Heart left ventricle (tissue), 16 donors: ENCODE measurements at regions not wholly inside any gene's neighbourhood (a gene's known extent, or its start where the extent isn't known, plus 50 kb on each side); places are given as distances from the start of the nearest gene placed in this dataset.
"Not testable (repeated sequence)": the region's sequence is repeated elsewhere in the genome, so short reads cannot be mapped to it uniquely, and the experiment has no call there.

Experiments
- ATAC-seq, 4 donors: fragments of 200-7000 bp; cut with Tn5 transposase; one replicate each; pipeline ENCODE4 v1.9.1; 2020 to 2022; ENCODE audit warnings: moderate library complexity in 4 of 4, mild to moderate bottlenecking in 3 of 4, moderate number of reproducible peaks in 1 of 4
- DNase-seq, 5 donors: peaks; one replicate each; pipeline ENCODE4 v3.0.0-alpha.2; 2020
- H3K27ac ChIP-seq, 12 donors: fragments of 200-600 bp; sonication (generic) in 4 of 12; one replicate each; pipeline versions ENCODE4 v1.5.0 to v1.8.0; 2016 to 2022; ENCODE audit warnings: mild to moderate bottlenecking in 2 of 12
- H3K27me3 ChIP-seq, 9 donors: fragments of 200-600 bp; sonication (generic) in 2 of 9; one replicate each; pipeline versions ENCODE4 v1.5.1 to v1.8.0; 2016 to 2022; ENCODE audit warnings: mild to moderate bottlenecking in 3 of 9
- H3K36me3 ChIP-seq, 9 donors: fragments of 200-600 bp; sonication (generic) in 2 of 9; one replicate each; pipeline versions ENCODE4 v1.5.0 to v1.8.0; 2018 to 2022; ENCODE audit warnings: mild to moderate bottlenecking in 2 of 9
- H3K4me1 ChIP-seq, 12 donors: fragments of 200-600 bp; sonication (generic) in 4 of 12; one replicate each; pipeline versions ENCODE4 v1.5.0 to v1.8.0; 2016 to 2022; ENCODE audit warnings: mild to moderate bottlenecking in 3 of 12
- H3K4me3 ChIP-seq, 12 donors: fragments of 200-600 bp; sonication (generic) in 4 of 12; one replicate each; pipeline versions ENCODE4 v1.5.0 to v1.8.0; 2017 to 2022; ENCODE audit warnings: mild to moderate bottlenecking in 9 of 12, moderate library complexity in 4 of 12
- H3K9me3 ChIP-seq, 12 donors: fragments of 200-600 bp; sonication (generic) in 4 of 12; one replicate each; pipeline versions ENCODE4 v1.5.0 to v1.8.0; 2016 to 2022; ENCODE audit warnings: mild to moderate bottlenecking in 1 of 12
- POLR2A ChIP-seq, 2 donors: fragments of 450-650 bp; IDR thresholded peaks; one replicate each; pipeline ENCODE4 v1.6.1; 2017; ENCODE audit warnings: antibody characterized with exemption in 2 of 2, mild to moderate bottlenecking in 2 of 2, moderate library complexity in 2 of 2
- WGBS, 4 donors: extraction: QIAGEN DNeasy Blood & Tissue Kit in 2 of 4; methylation state at CpG; one replicate each; pipeline versions ENCODE4 v1.1.5 to v1.1.7; 2013 to 2018; 5-methylcytosine and 5-hydroxymethylcytosine counted together
- intact Hi-C, 10 donors: fragments of 100-400 bp; cut with DNase I; formaldehyde crosslinking; loops; one replicate each; pipeline versions ENCODE4 v1.11.1 to v1.14.2; 2022
- TF ChIP-seq, protein P1 (sequence below), 12 donors: fragments of 200-600 bp; sonication (generic) in 4 of 12; IDR thresholded peaks; one replicate each; pipeline versions ENCODE4 v1.5.0 to v1.8.0; 2018 to 2022; ENCODE audit warnings: antibody characterized with exemption in 12 of 12, mild to moderate bottlenecking in 5 of 12
- donor health status: ischemic (EF 13 %, LVEDD 7.1; RV severe dilation, severe dysfunction).
- donor health status: healthy with polysubstance abuse.
- donor health status: DM: no; HTN: yes; CAD: no.
- donor health status: DM: no; HTN: no; CAD: no.
- donor health status: ischemic (EF 25% LVEDD 6.9; RV normal size, moderate dysfunction).
- donor health status: ischemic (EF 25% LVEDD 5.7; RV mildly dilated, moderate dysfunction).
- donor health status: healthy.
- donor health status: DM: yes; HTN: yes; CAD: no.
- donor health status: ischemic (EF 35%, LVEDD 5.7; RV mildly dilated, moderate dysfunction).
- donor health status: nonischemic (EF 11% LVEDD 7.7; RV severe dilation, severe dysfunction).
- donor health status: DM: yes; HTN: yes; CAD: no.
- donor health status: PGD.
- donor health status: ischemic (EF 29% LVEDD 5.4; RV normal size, mild dysfunction).
- donor health status: nonischemic (EF 23%, LVEDD 6.1; RV moderate dilation, normal function).

DNA sequence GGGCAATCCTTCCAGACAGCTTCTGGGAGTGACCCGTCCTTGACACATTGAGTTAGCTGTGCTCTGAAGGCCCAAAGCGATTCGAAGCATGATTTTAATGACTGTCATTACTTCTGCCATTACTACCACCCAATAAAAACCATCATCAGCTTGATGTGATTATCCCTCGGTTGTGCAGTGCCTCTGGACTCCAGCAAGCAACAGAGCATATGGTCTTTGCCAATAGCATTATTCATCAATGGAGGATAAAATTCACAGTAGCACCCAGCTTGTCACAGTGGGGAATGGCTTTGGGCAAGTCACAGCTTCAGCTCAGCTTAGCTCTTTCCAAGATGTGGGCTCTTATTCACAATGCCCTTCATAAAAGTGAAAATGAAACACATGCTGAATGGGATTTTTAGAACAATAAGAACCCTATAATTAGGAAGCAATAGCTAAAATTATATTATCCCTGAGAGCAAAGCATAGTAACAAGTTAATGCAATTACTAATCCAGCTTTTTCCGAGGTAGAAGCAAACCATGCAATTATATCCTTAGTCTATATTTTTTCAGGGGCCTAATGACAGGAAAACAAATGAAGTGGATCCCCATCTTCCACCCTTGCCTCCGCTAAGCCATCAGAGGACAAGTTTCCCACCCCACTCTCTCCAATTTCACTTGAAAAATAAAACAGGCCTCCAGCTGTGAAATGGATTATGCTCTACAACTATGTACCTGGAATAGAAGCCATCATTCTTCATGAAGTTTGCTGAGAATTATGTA lies 163.0 kb upstream of the EEA1 start:
- no peak overlapping the region for H3K27ac ChIP-seq
- ATAC-seq, result no peak
- 83 to 92% (median 88%) methylated on average over 6 of the region's 6 CpGs for WGBS, 4 donors

DNA sequence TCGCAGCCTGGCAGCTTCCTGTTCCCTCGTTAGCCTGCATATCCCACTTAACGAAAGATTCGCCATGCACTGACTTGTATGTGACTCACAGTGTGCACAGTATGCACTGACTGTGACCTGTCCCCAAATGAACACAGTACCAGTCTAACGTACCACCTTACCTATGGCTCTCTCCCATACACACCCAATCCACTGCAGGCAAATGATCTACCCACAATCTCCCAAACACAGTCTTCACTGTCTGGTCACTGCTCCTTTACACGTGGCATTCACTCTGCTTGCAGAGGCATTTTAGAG lies 163.5 kb upstream of the EEA1 start:
- H3K36me3 ChIP-seq, result no peaks in the 10 kb centered on the region
- H3K27me3 ChIP-seq, result no peaks in the 10 kb centered on the region
- 73 to 84% (median 78%) methylated on average over 6 of the region's 6 CpGs for WGBS, 4 donors
- no peak overlapping the region for H3K4me3 ChIP-seq
- TF ChIP-seq POLR2A (IDR thresholded peaks at IDR 0.05), result no peak
- TF ChIP-seq, protein P1, sequence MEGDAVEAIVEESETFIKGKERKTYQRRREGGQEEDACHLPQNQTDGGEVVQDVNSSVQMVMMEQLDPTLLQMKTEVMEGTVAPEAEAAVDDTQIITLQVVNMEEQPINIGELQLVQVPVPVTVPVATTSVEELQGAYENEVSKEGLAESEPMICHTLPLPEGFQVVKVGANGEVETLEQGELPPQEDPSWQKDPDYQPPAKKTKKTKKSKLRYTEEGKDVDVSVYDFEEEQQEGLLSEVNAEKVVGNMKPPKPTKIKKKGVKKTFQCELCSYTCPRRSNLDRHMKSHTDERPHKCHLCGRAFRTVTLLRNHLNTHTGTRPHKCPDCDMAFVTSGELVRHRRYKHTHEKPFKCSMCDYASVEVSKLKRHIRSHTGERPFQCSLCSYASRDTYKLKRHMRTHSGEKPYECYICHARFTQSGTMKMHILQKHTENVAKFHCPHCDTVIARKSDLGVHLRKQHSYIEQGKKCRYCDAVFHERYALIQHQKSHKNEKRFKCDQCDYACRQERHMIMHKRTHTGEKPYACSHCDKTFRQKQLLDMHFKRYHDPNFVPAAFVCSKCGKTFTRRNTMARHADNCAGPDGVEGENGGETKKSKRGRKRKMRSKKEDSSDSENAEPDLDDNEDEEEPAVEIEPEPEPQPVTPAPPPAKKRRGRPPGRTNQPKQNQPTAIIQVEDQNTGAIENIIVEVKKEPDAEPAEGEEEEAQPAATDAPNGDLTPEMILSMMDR (IDR thresholded peaks at IDR 0.05), result no peak
- H3K9me3 ChIP-seq, result no peaks in the 10 kb centered on the region
- peaks cover 0 to 14% (median 0%) of the 10 kb centered on the region in 12 donors for H3K4me1 ChIP-seq
- DNase-seq (no peak), ATAC-seq (no peak)
- no peak overlapping the region for H3K27ac ChIP-seq
- intact Hi-C loops, result loop anchor here in 1 of 10 donors (10.0 kb wide), 1 partner anchor 302 kb away; no protein-coding TSS in a partner anchor

More for the DNA sequence above, 163.0 kb upstream of the EEA1 start:
- Histone ChIP-seq H3K27me3 (no peaks in the 10 kb centered on the region), H3K9me3 (no peaks in the 10 kb centered on the region), H3K4me3 (no peak overlapping the region), H3K36me3 (no peaks in the 10 kb centered on the region), H3K4me1 (peaks cover 0 to 14% (median 0%) of the 10 kb centered on the region in 12 donors)
- DNase-seq, result no peak
- TF ChIP-seq, protein P1 (IDR thresholded peaks at IDR 0.05), result no peak
- no peak for TF ChIP-seq POLR2A (IDR thresholded peaks at IDR 0.05)
- intact Hi-C loops, result loop anchor here in 1 of 10 donors (10.0 kb wide), 1 partner anchor 303 kb away; no protein-coding TSS in a partner anchor

DNA sequence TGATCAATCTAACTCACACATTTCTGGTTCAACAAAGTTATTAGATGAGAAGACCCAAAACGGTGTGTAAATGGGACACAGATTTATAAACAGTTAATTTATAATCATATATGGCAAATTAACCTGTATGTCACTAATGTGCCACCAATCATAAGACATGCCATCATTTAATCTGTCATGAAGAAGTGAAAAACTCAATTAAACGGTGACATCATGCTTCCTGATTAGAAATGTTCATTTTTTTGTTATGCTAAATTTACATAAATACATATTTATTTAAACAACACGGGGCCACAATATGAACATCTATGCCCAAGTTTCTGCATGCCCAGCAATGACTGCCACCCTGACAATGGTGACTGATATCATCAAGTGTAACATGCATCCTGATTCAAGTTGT lies 164.1 kb upstream of the EEA1 start:
- Histone ChIP-seq H3K9me3 (no peaks in the 10 kb centered on the region), H3K27me3 (no peaks in the 10 kb centered on the region), H3K4me3 (no peak overlapping the region), H3K27ac (no peak overlapping the region), H3K36me3 (no peaks in the 10 kb centered on the region), H3K4me1 (peaks cover 0 to 14% (median 0%) of the 10 kb centered on the region in 12 donors)
- no peak for TF ChIP-seq POLR2A (IDR thresholded peaks at IDR 0.05)
- TF ChIP-seq, protein P1 (IDR thresholded peaks at IDR 0.05), result no peak
- 90 to 94% (median 92%) methylated on average over 3 of the region's 3 CpGs for WGBS, 4 donors
- DNase-seq (no peak), ATAC-seq (no peak)
- intact Hi-C loops, result loop anchor here in 1 of 10 donors (10.0 kb wide), 1 partner anchor 302 kb away; no protein-coding TSS in a partner anchor

DNA sequence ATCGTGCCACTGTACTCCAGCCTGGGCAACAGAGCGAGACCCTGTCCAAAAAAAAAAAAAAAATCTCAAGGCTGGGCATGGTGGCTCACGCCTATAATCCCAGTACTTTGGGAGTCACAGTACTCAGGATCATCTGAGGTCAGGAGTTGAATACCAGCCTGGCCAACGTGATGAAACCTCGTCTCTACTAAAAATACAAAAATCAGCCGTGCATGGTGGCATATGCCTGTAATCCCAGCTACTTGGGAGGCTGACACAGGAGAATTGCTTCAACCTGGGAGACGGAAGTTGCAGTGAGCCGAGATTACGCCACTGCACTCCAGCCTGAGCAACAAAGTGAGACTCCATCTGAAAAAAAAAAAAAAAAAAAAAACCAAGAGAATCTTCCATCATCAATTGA lies 165.1 kb upstream of the EEA1 start:
- intact Hi-C loops, result loop anchor here in 1 of 10 donors (10.0 kb wide), 1 partner anchor 301 kb away; no protein-coding TSS in a partner anchor
- 71 to 79% (median 72%) methylated on average over 9 of the region's 9 CpGs for WGBS, 4 donors
- not testable (repeated sequence) for H3K9me3 ChIP-seq, H3K36me3 ChIP-seq, H3K27ac ChIP-seq, H3K27me3 ChIP-seq, DNase-seq, H3K4me3 ChIP-seq
- ATAC-seq, result peak in 1 of 4 donors; percentile 30
- peaks cover 0 to 14% (median 0%) of the 10 kb centered on the region in 12 donors for H3K4me1 ChIP-seq
